ENCODE measurements at regions not wholly inside any gene's neighbourhood (a gene's known extent, or its start where the extent isn't known, plus 50 kb on each side); places are given as distances from the start of the nearest gene placed in this dataset.

DNA sequence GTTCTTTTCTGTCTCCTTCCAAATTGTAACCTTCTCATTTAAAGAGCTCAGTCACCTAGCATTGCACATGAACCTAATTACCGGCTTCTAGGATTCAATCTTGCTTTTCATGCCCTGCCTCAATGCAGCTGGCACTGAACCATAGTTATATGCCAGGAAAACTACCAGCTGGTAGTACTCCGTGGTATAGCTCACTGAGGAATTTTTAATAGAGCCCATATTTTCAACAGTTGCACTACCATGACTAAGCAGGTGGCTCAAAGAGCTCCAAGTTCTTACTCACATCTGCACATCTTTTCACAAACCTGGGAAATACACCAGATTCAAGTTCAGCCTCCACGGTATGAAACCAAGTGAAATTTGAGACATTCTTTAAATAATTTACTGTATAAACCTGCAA, 363.5 kb downstream of the GRB14 start:
- ChIA-PET CTCF (no interaction called here), RAD21 (ENCODE audit: low non-redundant PET in 1 of 2, low total read pairs in 2 of 2, uncharacterized antibody in 2 of 2, unreplicated experiment in 2 of 2) (no interaction called here), POLR2A (no interaction called here)
- Histone ChIP-seq H3K4me2 (ENCODE audit: low read length) (no peak overlapping the region), H3K27ac (ENCODE audit: low read depth, low read length) (no peak overlapping the region), H3K4me1 (ENCODE audit: control insufficient read depth in 1 of 2, insufficient read depth in 2 of 2, low read length in 2 of 2) (no peaks in the 10 kb centered on the region), H3K27me3 (ENCODE audit: insufficient read depth, low read length) (peaks cover 14% of the 10 kb centered on the region), H4K20me1 (ENCODE audit: insufficient read depth) (no peaks in the 10 kb centered on the region), H3K4me3 (replicated peaks in 1 of 2; ENCODE audit: low read depth in 1 of 2, low read length in 2 of 2) (no peak overlapping the region), H3K9ac (ENCODE audit: low read length) (no peak overlapping the region), H3K9me3 (ENCODE audit: control insufficient read depth in 1 of 2, insufficient read depth in 1 of 2, low read depth in 1 of 2, low read length in 2 of 2) (no peaks in the 10 kb centered on the region), H3K36me3 (ENCODE audit: control insufficient read depth in 1 of 2, insufficient read depth in 2 of 2, low read length in 2 of 2) (no peaks in the 10 kb centered on the region), H3K9me2 (ENCODE audit: insufficient read depth) (no peaks in the 10 kb centered on the region), H2AFZ (ENCODE audit: low read depth, low read length, poor library complexity, severe bottlenecking) (no peak overlapping the region), H3K79me2 (ENCODE audit: insufficient read depth, low read length) (no peaks in the 10 kb centered on the region)
- DNase-seq (ENCODE audit: low read depth, low spot score), result no peak
- no peak for TF ChIP-seq EZH2phosphoT487 (IDR thresholded peaks at IDR 0.05; ENCODE audit: borderline replicate concordance)
- TF ChIP-seq EZH2 (IDR thresholded peaks at IDR 0.05), result 0 out of 2 replicates have a peak, but pooled peaks have one; percentile 82
- no peak for TF ChIP-seq POLR2AphosphoS5 (IDR thresholded peaks at IDR 0.05; ENCODE audit: low read depth, low read length)
- ATAC-seq, result no peak
- intact Hi-C loops (cut with micrococcal nuclease), result no loop called here
- no TSS peak for BruUV-seq (replicated peaks)

DNA sequence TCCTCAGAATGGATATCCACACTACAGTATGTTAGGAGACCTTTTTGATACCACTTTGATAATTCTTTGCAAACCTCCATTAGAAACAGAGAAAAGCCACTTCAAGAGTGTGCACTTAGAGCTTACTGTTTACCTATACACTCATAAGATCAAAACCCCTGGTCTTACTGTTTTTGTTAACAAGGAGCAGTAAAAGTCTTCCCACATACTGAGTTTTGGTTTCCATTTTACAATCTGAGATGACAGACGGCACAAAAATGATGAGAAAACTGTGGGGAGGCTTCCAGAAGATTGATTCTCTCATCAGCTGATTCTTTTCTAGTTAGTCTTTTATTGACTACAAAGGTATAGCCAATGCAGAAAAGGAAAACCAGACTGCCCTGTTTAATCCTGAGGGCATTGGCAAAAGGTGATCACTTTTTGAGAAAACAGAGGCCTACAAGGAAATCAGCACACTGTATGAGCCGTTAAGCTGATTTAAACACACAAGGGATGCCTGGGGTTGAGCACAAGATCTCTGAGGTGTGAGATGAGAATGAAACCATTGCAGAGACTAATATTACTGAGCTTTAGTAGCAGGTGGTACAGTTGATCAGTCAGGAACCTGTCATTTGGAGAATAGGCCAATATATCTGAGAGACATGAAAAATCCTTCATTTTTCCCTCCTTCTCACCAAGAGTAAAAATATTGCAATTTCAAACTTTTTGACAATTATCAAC, 368.6 kb downstream of the GRB14 start:
- DNase-seq (ENCODE audit: low read depth, low spot score) (no peak), ATAC-seq (no peak)
- no peaks in the 10 kb centered on the region for H3K36me3 ChIP-seq (ENCODE audit: control insufficient read depth in 1 of 2, insufficient read depth in 2 of 2, low read length in 2 of 2)
- no peaks in the 10 kb centered on the region for H3K9me2 ChIP-seq (ENCODE audit: insufficient read depth)
- BruUV-seq (replicated peaks), result no TSS peak
- H3K79me2 ChIP-seq (ENCODE audit: insufficient read depth, low read length), result no peaks in the 10 kb centered on the region
- no peak overlapping the region for H3K9ac ChIP-seq (ENCODE audit: low read length)
- H2AFZ ChIP-seq (ENCODE audit: low read depth, low read length, poor library complexity, severe bottlenecking), result no peak overlapping the region
- ChIA-PET CTCF (no interaction called here), RAD21 (ENCODE audit: low non-redundant PET in 1 of 2, low total read pairs in 2 of 2, uncharacterized antibody in 2 of 2, unreplicated experiment in 2 of 2) (no interaction called here), POLR2A (no interaction called here)
- no peak overlapping the region for H3K27ac ChIP-seq (ENCODE audit: low read depth, low read length)
- H3K27me3 ChIP-seq (ENCODE audit: insufficient read depth, low read length), result peaks cover 11% of the 10 kb centered on the region
- H3K4me3 ChIP-seq (replicated peaks in 1 of 2; ENCODE audit: low read depth in 1 of 2, low read length in 2 of 2), result no peak overlapping the region
- H4K20me1 ChIP-seq (ENCODE audit: insufficient read depth), result no peaks in the 10 kb centered on the region
- no peaks in the 10 kb centered on the region for H3K9me3 ChIP-seq (ENCODE audit: control insufficient read depth in 1 of 2, insufficient read depth in 1 of 2, low read depth in 1 of 2, low read length in 2 of 2)
- intact Hi-C loops (cut with micrococcal nuclease), result no loop called here
- H3K4me2 ChIP-seq (ENCODE audit: low read length), result no peak overlapping the region
- no peaks in the 10 kb centered on the region for H3K4me1 ChIP-seq (ENCODE audit: control insufficient read depth in 1 of 2, insufficient read depth in 2 of 2, low read length in 2 of 2)
- TF ChIP-seq EGR1 (IDR thresholded peaks at IDR 0.05; ENCODE audit: low read depth) (no peak), POLR2A (IDR thresholded peaks at IDR 0.05; ENCODE audit: borderline replicate concordance, extremely low read depth, insufficient read depth, insufficient read length) (no peak), FOSL1 (IDR thresholded peaks at IDR 0.05; ENCODE audit: low read depth) (no peak), SRF (IDR thresholded peaks at IDR 0.05; ENCODE audit: low read depth) (no peak), TCF7L2 (IDR thresholded peaks at IDR 0.05; ENCODE audit: borderline replicate concordance, extremely low read depth, insufficient read depth, insufficient read length) (no peak), EZH2phosphoT487 (IDR thresholded peaks at IDR 0.05; ENCODE audit: borderline replicate concordance) (no peak), CBX3 (IDR thresholded peaks at IDR 0.05; ENCODE audit: low read depth) (no peak), RAD21 (IDR thresholded peaks at IDR 0.05; ENCODE audit: low read depth) (no peak)
- TF ChIP-seq, protein P1, sequence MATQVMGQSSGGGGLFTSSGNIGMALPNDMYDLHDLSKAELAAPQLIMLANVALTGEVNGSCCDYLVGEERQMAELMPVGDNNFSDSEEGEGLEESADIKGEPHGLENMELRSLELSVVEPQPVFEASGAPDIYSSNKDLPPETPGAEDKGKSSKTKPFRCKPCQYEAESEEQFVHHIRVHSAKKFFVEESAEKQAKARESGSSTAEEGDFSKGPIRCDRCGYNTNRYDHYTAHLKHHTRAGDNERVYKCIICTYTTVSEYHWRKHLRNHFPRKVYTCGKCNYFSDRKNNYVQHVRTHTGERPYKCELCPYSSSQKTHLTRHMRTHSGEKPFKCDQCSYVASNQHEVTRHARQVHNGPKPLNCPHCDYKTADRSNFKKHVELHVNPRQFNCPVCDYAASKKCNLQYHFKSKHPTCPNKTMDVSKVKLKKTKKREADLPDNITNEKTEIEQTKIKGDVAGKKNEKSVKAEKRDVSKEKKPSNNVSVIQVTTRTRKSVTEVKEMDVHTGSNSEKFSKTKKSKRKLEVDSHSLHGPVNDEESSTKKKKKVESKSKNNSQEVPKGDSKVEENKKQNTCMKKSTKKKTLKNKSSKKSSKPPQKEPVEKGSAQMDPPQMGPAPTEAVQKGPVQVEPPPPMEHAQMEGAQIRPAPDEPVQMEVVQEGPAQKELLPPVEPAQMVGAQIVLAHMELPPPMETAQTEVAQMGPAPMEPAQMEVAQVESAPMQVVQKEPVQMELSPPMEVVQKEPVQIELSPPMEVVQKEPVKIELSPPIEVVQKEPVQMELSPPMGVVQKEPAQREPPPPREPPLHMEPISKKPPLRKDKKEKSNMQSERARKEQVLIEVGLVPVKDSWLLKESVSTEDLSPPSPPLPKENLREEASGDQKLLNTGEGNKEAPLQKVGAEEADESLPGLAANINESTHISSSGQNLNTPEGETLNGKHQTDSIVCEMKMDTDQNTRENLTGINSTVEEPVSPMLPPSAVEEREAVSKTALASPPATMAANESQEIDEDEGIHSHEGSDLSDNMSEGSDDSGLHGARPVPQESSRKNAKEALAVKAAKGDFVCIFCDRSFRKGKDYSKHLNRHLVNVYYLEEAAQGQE (IDR thresholded peaks at IDR 0.05; ENCODE audit: low read depth), result no peak
- TF ChIP-seq, protein P2, sequence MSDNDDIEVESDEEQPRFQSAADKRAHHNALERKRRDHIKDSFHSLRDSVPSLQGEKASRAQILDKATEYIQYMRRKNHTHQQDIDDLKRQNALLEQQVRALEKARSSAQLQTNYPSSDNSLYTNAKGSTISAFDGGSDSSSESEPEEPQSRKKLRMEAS (IDR thresholded peaks at IDR 0.05), result no peak
- TF ChIP-seq, protein P3, sequence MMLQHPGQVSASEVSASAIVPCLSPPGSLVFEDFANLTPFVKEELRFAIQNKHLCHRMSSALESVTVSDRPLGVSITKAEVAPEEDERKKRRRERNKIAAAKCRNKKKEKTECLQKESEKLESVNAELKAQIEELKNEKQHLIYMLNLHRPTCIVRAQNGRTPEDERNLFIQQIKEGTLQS (IDR thresholded peaks at IDR 0.05), result no peak
- TF ChIP-seq, protein P4, sequence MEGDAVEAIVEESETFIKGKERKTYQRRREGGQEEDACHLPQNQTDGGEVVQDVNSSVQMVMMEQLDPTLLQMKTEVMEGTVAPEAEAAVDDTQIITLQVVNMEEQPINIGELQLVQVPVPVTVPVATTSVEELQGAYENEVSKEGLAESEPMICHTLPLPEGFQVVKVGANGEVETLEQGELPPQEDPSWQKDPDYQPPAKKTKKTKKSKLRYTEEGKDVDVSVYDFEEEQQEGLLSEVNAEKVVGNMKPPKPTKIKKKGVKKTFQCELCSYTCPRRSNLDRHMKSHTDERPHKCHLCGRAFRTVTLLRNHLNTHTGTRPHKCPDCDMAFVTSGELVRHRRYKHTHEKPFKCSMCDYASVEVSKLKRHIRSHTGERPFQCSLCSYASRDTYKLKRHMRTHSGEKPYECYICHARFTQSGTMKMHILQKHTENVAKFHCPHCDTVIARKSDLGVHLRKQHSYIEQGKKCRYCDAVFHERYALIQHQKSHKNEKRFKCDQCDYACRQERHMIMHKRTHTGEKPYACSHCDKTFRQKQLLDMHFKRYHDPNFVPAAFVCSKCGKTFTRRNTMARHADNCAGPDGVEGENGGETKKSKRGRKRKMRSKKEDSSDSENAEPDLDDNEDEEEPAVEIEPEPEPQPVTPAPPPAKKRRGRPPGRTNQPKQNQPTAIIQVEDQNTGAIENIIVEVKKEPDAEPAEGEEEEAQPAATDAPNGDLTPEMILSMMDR (IDR thresholded peaks at IDR 0.05 in 2 of 3, conservative IDR thresholded peaks at IDR 0.05 in 1 of 3; ENCODE audit: borderline replicate concordance in 1 of 3, insufficient read depth in 1 of 3, low read depth in 2 of 3, low read length in 2 of 3), result no peak
